NOMO-1 treated with DMSO at 0.1 percent for 48 hours (cell line): ENCODE measurements at regions not wholly inside any gene's neighbourhood (a gene's known extent, or its start where the extent isn't known, plus 50 kb on each side); places are given as distances from the start of the nearest gene placed in this dataset.
"Not testable (repeated sequence)": the region's sequence is repeated elsewhere in the genome, so short reads cannot be mapped to it uniquely, and the experiment has no call there.

Experiments used
- DNase-seq: peaks from one replicate; lab custom pipeline; 2025; ENCODE audit not compliant: unreplicated experiment; lab: John Stamatoyannopoulos, UW

- DNase-seq: no peak
These were observed 54.9 kb downstream of the DIO3 start for GRCh38 chr14:101616202-101616601.

DNA sequence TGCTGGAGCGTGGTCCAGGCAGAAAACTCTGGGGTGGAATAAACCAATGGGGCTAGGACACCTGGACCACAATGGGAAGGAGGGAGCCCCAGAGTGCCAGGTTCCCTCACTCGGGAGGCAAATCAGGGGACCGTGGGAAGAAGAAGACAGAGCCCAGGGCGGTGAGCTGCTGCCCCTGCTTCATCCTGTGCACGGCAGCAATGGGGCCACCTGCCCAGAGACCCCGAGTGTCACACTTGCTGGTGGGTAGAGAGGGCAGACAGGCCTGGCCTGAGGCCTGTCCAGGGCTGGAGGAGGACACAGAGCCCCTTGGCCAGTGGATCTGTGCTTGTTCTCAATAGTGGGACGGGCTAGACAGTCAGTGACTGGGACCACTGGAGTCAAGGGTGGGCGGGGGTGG lies 58.2 kb downstream of the DIO3 start:
- no peak for DNase-seq

DNA sequence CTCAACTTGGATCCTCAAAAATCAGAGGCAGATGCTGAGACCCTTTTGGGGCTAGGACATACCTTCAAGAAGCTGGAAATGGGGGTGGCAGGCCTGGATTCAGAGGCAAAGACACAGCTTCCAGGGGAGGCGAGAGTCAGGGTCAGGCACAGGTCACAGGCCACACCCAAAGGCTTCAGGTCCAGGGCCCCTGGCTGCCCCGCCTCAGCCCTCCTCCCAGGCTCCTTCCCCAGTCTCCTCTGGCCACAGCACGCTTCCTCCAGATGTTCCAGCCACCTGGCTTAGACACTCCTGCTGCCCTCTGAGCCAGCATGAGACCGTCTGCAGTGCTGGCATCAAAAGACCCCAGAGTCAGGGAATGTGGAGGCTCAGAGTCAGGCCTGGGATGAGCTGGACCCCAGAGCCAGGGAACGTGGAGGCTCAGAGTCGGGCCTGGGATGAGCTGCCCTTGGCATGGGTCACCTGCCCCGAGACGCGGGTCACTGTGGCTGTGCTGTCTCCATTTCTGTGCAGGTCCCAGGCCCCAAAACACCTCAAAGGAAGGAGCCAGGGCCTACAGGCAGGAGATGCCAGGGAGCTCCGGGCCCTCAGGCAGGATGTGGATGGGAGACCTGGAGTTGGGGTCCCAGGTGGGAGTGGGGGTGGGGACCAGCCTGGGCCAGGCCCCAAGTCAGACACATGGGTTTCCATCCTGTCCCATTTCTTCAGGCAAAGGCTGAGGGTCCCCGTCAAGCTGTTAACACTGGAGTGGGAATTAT lies 58.9 kb downstream of the DIO3 start:
- no peak for DNase-seq

DNA sequence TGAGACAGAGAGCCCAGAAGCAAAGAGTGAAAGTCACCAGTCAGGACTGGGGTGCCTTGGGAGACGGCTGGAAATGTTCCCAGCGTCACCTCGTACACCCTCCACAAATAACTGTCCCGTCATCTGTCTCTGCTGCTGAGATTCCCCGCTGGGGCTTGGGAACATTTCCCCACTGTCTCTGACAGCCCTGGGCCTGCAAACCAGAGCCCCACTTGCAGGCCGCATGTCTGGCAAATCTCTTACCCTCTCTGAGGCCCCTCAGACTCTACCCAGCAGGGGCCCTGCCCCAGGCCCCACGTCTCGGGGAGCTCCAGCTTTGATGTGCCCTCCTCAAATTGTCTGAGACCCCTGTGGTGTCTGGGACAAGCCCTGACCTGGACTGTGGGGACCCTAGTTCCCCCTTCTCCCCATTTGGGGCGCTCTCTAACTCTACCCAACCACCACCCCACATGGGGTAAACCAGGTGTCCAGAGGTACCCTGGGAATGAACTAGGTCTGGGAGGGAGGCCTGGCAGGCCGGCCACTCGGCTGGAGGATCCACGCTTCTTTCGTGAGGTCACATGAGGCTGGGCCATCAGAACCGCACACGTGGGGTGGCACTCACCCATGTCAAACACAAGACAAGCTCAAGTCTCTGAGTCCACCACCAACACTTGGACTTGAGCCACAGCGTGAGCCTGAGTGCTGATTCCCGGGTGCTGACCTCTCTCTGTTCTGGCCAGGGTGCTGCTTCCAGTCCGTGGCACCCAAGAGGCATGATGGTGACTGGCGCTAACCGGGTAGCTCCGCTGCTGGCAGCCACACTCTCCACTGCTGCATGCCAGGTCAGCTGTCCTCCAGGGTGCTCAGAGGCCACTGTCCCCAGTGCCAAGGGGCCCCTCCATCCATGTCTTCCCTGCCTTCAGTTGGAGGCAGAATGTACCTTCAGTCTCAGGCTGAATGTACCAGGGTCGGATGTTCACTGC lies 59.8 kb downstream of the DIO3 start:
- DNase-seq: no peak

- DNase-seq: no peak
These were observed 61.2 kb downstream of the DIO3 start for GRCh38 chr14:101622251-101623076.

GRCh38 chr14:101623077-101623372 lies 61.7 kb downstream of the DIO3 start:
- no peak for DNase-seq

GRCh38 chr14:101623685-101624444 lies 62.6 kb downstream of the DIO3 start:
- no peak for DNase-seq

GRCh38 chr14:101624536-101624935 lies 63.2 kb downstream of the DIO3 start:
- no peak for DNase-seq

DNA sequence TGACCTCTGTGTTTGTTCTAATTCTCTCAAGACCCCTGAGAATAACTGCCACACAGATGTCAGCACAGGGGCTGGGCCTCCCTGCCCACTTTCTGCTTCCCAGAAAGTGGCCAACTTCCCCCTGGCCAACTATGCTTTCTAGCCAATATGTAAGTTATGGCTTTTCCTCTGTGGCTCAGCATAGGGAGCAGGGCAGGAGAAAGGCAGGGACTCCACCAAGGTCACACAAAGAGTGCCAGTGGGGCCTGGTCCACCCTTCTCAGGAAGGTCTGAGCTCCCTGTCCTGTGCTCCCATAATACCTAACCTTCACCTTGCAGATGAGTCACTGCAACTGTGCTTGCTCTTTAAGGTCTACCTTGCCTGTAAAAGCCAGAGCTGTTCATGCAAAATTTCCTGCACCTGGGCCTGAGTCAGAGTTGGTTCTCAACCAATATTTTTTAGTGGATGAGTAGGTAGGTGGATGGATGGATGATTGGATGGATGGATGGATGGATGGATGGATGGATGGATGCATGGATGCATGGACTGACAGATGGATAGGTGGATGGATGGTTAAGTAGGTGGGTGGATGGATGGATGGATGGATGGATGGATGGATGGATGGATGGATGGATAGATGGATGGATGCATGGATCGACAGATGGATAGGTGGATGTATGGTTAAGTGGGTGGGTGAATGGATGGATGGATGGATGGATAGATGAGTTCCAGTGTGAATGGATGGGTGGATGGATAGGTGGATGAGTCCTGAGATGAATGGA lies 64.2 kb downstream of the DIO3 start:
- DNase-seq: no peak

- no peak for DNase-seq
These were observed 65.0 kb downstream of the DIO3 start for GRCh38 chr14:101626331-101626730.

DNA sequence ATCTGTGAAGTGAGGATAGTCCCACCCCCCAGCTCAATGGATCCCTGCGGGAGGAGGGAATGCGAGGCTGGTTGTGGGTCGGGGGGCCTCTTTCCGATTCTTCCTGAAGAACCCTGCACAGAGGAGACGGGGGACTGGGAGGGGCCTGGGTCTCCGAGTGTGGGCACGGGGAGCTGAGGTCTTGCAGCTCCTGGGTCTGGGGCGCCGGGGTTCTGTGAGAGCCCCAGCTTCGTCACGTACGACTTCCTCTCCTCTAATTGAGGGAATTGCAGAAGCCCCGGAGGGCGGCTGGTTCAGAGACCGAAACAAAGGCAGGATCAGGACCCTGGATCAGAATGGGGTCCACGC lies 66.6 kb downstream of the DIO3 start:
- DNase-seq: peak; percentile 12

DNA sequence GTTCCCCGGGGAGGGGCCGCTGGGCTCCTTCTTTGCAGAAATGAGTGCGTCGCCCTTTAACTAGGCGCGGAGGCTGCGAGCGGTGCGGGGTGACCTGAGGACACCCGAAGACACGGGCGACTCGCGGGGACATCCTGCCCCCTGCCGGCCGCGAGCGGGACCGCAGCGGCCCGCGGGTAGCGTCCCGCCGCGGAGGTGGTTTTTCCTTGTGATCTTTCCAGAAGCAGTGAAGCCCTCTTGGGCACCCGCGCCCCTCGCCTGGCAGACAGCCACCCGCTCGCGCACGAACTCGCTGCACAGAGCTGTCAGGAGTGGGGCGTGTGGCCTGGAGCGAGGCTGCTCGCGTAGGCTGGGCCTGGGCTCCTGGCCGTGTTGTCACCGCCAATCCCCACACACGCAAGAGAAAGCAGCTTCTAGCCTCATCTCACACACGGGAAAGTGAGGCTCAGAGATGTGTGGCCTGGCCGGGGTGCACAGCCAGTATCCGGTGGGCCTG lies 67.2 kb downstream of the DIO3 start:
- DNase-seq: peak; percentile 65

- DNase-seq: no peak
These were observed 67.7 kb downstream of the DIO3 start for GRCh38 chr14:101628975-101629374.

DNA sequence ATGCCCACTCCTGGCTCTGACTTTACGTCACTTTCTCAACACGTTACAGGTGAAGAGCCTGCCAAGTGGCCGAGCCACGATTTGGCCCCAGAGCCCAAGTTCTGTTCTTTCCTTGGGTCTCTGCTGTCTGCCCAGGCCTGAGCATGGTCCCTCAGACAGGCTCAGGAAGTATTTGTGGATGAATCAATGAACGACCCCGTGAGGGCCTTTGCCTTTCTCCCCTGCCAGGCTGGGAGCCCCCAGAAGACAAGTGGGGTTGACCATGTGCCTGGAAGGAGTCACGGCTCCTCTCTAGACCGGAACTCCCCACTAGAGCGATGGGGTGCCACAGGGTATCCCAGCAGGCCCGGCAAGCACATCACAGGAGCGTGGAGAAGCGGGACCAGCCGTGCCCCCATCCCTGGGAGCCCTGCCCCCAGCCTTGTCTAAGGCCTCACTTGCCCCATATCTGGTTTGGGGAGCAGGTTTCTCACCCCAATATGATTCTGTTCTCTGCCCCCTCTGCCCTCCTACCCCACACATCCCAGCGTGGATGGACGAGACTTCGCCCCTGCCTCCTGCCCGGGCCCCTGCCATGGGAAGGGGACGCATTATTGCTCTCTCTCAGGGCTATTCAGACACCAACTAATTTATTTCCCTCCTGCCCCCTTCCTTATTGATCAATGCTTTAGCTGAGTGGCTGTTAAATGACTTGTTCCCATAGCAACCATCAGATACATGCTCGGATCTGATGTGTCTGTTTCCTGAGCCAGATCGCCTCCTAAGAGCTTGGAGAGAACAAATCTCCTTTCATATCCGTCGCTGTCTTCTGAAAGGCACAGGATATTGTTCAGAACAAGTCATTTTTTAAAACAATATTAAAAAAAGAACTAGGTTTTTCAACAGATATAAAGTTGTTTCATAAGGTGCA lies 69.0 kb downstream of the DIO3 start:
- no peak for DNase-seq

DNA sequence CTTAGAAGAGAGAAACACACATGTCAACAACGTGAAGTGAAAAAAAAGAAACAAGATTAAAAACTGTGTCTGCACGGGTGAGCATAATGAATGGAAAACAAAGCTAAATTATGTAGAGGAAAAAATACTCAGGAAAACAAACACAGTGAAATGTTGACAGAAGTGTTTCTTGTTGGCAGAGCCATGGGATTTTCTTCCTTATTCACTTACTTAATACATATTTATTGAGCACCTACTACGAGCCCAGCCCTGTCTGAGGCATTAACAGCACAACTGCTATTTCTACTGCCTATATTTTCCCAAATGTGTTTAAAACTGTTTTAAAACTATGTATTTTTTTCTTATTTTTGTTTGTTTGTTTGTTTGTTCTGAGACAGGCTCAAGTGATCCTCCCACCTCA lies 69.9 kb downstream of the DIO3 start:
- DNase-seq: no peak

DNA sequence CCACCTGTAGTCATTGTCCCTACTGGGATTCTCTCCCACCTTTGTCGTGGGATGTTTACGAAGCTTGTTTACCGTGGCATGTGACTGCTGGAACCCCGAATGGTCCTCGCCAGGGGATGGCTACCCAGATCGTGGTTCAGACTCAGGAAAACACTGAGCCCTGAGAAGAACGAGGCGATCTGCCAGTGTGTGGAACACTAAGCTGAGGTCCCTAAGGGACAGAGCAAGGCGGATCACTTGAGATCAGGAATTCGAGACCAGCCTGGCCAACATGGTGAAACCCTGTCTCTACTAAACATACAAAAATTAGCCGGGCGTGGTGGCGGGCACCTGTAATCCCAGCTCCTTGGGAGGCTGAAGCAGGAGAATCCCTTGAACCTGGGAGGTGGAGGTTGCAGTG lies 70.7 kb downstream of the DIO3 start:
- not testable (repeated sequence) for DNase-seq

- DNase-seq: no peak
These were observed 71.2 kb downstream of the DIO3 start for GRCh38 chr14:101632520-101632919.

GRCh38 chr14:101633276-101633675 lies 72.0 kb downstream of the DIO3 start:
- no peak for DNase-seq
